Cardiac fibroblast (primary cell): ENCODE measurements at regions not wholly inside any gene's neighbourhood (a gene's known extent, or its start where the extent isn't known, plus 50 kb on each side); places are given as distances from the start of the nearest gene placed in this dataset.

Experiments
- DNase-seq, 2 donors: peaks; one replicate each; pipeline versions ENCODE4 v3.0.0 to v3.0.0-alpha.2; 2010; ENCODE audit warnings: low read depth in 2 of 2
- H3K4me3 ChIP-seq, 2 donors: replicated peaks in 1 of 2; 1 replicate in 1 of 2; 2 replicates in 1 of 2; pipeline ENCODE4 v1.5.1; 2011; ENCODE audit warnings: low read depth in 2 of 2, low read length in 2 of 2, mild to moderate bottlenecking in 2 of 2, moderate library complexity in 1 of 2
- TF ChIP-seq, protein P1 (sequence below): IDR thresholded peaks from one replicate; pipeline ENCODE4 v1.5.1; 2011; ENCODE audit warnings: low read depth, mild to moderate bottlenecking, low read length, inconsistent platforms

DNA sequence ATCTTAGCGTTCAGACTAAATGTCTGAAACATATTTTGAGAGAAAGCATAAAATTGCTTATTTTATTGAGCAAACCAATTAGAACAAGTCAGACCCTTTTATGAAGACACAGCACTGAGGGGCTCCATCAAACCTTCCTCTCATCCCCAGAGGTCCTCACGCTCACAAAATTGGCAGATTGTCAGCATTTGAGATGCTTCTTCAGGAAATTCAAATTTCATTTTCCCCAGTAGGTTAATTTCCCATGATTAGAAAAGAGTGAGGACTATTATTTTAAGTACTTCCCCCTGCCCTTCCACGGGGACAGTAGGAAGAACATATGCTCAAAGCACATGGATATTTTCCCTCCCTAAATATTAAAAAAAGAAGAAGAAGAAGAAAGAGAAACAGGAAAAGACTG is 851.8 kb downstream of the BRD1 start:
- TF ChIP-seq, protein P1, sequence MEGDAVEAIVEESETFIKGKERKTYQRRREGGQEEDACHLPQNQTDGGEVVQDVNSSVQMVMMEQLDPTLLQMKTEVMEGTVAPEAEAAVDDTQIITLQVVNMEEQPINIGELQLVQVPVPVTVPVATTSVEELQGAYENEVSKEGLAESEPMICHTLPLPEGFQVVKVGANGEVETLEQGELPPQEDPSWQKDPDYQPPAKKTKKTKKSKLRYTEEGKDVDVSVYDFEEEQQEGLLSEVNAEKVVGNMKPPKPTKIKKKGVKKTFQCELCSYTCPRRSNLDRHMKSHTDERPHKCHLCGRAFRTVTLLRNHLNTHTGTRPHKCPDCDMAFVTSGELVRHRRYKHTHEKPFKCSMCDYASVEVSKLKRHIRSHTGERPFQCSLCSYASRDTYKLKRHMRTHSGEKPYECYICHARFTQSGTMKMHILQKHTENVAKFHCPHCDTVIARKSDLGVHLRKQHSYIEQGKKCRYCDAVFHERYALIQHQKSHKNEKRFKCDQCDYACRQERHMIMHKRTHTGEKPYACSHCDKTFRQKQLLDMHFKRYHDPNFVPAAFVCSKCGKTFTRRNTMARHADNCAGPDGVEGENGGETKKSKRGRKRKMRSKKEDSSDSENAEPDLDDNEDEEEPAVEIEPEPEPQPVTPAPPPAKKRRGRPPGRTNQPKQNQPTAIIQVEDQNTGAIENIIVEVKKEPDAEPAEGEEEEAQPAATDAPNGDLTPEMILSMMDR: no peak
- no peak overlapping the region for H3K4me3 ChIP-seq
- DNase-seq: no peak

DNA sequence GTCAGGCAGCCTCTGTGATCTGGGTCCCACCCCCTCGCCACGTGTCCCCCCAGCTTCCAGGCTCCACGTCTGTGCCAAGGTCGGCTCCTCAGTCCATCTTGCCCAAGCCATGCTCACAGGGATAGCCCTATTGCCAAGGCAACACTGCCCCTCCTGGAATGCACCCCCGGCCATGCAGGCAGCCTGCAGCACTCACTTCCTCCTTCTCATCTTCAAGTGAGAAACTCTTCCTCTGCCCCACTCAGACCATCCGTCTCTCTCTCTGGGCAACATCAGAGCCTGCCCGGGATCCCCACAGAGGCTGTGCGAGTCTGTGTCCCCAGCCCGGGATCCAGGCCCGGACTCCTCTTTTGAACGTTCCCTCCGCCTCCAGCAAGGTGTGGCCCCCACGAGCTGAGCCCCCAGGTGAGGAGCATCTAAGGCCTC is 852.3 kb downstream of the BRD1 start:
- DNase-seq: no peak

DNA sequence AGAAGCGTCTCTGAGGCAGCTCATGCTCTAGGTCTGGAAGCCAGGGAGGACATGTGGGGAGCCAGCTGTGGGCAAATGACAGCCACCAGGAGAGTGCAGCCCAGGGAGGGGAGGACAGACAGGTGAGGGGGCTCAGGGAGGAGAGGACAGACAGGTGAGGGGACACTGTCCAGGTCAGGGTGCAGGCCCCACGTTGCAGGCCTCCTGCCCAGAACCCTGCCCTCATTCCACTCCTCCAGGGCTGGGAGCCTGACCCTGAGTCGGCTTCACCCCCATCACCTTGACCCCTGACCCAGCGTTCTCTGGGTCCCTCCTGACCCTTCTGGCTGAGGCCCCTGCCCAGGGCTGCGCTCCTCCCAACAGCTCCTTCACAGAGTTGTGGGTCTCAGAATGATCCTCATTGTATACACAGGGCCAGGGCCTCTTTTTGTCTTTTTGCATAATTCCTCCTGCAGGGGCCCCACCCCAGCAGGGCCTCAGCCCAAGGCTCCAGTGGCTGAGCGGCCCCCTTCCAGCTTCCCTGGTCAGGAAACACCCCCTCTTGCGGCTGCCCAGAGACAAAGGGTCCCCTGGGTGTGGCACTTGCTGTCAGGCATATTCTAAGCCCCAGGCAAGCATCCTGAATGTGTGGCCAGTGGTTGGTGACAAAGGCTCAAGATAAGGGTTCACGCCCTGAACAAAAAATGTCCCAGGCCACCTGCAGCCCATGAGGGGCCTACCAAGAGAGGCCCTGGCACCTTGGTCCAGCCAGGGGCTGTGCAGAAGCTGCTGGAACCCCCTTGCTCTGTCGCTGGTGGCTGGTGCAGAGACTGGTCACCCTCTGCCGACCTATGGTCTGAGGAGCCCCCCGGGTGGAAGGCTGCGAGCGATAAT is 853.0 kb downstream of the BRD1 start:
- TF ChIP-seq, protein P1: no peak
- no peak overlapping the region for H3K4me3 ChIP-seq
- DNase-seq: no peak

More for the DNA sequence above, 852.3 kb downstream of the BRD1 start:
- TF ChIP-seq, protein P1: no peak
- H3K4me3 ChIP-seq: no peak overlapping the region

DNA sequence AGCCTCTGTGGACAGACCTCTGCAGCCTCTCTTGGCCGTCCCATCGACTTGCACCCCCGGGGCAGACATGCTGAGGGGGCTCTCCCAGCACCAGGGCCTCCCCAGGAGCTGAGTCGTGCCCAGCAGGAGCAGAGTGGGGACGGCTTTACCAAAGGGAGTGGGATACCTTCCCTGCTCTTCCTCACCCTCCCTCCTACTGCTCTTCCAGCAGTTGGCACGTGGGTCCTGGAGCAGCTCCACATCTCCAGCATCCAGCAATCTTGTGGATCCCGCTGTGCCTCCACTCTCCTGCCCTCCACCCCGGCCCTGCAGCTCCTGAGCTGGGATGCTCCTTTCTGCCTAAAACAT is 854.0 kb downstream of the BRD1 start:
- no peak for DNase-seq
- no peak overlapping the region for H3K4me3 ChIP-seq
- TF ChIP-seq, protein P1: no peak

DNA sequence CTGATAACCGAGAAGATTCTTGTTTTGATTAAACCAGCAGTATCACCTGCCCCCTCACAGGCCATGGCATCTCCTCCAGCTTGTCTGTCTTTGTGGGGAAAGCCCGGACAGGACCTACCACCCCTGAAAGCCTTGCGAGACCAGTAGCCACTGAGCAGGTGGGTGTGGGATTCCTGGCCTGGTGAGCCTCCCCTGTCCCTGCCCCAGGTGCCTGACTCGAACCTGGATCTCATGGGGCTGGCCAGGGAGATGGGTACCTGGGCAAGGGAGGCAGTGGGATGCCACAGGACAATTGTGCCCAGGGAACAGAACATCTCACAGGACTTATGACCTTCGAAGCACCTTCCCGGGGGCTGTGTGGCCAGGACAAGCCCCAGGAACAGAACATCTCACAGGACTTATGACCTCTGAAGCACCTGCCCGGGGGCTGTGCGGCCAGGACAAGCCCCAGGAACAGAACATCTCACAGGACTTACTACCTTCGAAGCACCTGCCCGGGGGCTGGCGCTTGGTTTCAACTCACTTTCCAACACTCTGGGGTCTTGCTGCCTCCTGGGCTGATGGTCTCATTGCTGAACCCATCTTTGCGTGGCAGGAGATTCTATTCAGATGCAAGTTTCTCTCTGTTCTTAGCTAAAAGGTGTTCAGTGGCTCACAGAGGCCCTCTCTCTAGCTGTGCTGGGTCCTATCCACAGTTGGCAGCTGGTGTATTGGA is 854.5 kb downstream of the BRD1 start:
- H3K4me3 ChIP-seq: no peak overlapping the region
- DNase-seq: no peak
- TF ChIP-seq, protein P1: no peak

DNA sequence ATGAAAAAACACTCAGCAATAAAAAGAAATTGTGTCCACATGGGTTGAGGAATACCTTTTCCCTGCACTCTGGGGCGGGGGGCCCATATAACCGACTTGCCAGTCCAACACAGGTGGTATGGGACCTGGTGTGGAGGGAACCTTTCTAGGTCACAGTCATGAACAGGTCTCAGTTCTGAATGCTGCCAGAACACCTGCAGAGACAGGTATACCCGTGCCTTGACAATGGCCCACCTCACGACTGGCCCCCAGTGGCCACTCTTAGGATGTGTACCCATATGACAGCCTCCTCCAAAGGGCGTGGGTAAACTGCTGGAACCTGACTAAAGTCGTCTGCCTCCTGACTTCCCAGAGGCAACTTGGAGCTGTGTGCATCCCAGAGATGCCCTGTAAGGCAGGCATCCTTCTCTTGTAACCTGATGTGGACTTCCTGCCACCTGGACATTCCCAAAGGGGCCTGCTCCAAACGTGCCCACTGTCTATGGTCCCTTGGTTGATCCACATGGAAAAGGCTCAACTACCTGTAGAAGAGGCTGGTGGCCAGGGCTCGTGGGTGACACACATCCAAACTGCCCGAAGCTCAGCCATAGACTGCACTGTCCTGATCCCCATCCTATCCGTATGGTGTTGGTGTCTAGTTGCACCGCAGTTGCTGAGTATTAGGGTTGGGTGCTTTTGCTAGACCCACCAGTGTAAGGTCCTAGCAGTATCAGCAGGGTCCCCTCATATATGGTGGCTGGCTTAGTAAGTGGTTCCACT is 859.3 kb downstream of the BRD1 start:
- TF ChIP-seq, protein P1: no peak
- H3K4me3 ChIP-seq: no peak overlapping the region
- DNase-seq: no peak
